Left lung (tissue), 4 donors: ENCODE measurements at regions not wholly inside any gene's neighbourhood (a gene's known extent, or its start where the extent isn't known, plus 50 kb on each side); places are given as distances from the start of the nearest gene placed in this dataset.
A peak's percentile ranks its signal among the peaks of the same experiment; 100 is the strongest.

Experiments
- ATAC-seq: fragments of 200-7000 bp; cut with Tn5 transposase; one replicate; pipeline ENCODE4 v1.9.1; 2020; ENCODE audit warnings: moderate library complexity
- DNase-seq, 4 donors: peaks; one replicate each; pipeline ENCODE4 v3.0.0-alpha.2; 2013 to 2020
- H3K27ac ChIP-seq, 2 donors: fragments of 200-600 bp; sonication (generic) in 1 of 2; one replicate each; pipeline versions ENCODE4 v1.5.0 to v1.8.0; 2020 to 2021
- H3K27me3 ChIP-seq, 2 donors: fragments of 200-600 bp; sonication (generic) in 1 of 2; one replicate each; pipeline versions ENCODE4 v1.5.0 to v1.8.0; 2020 to 2021
- H3K36me3 ChIP-seq, 2 donors: fragments of 200-600 bp; sonication (generic) in 1 of 2; one replicate each; pipeline versions ENCODE4 v1.5.0 to v1.8.0; 2020 to 2021
- H3K4me1 ChIP-seq, 2 donors: fragments of 200-600 bp; one replicate each; pipeline ENCODE4 v1.8.0; 2021
- H3K4me3 ChIP-seq, 2 donors: fragments of 200-600 bp; sonication (generic) in 1 of 2; one replicate each; pipeline versions ENCODE4 v1.5.0 to v1.8.0; 2020 to 2021; ENCODE audit warnings: mild to moderate bottlenecking in 1 of 2
- H3K9me3 ChIP-seq, 2 donors: fragments of 200-600 bp; sonication (generic) in 1 of 2; one replicate each; pipeline versions ENCODE4 v1.5.0 to v1.8.0; 2020 to 2021
- intact Hi-C, 2 donors: fragments of 100-400 bp; cut with DNase I; formaldehyde crosslinking; loops; one replicate each; pipeline versions ENCODE4 v1.11.2 to v1.14.2; 2022
- TF ChIP-seq, protein P1 (sequence below), 2 donors: fragments of 200-600 bp; sonication (generic) in 1 of 2; IDR thresholded peaks; one replicate each; pipeline versions ENCODE4 v1.5.0 to v1.8.0; 2021; ENCODE audit warnings: antibody characterized with exemption in 2 of 2
- donor health status: DM: no; HTN: yes; CAD: no.
- donor health status: DM: no; HTN: no; CAD: no.

DNA sequence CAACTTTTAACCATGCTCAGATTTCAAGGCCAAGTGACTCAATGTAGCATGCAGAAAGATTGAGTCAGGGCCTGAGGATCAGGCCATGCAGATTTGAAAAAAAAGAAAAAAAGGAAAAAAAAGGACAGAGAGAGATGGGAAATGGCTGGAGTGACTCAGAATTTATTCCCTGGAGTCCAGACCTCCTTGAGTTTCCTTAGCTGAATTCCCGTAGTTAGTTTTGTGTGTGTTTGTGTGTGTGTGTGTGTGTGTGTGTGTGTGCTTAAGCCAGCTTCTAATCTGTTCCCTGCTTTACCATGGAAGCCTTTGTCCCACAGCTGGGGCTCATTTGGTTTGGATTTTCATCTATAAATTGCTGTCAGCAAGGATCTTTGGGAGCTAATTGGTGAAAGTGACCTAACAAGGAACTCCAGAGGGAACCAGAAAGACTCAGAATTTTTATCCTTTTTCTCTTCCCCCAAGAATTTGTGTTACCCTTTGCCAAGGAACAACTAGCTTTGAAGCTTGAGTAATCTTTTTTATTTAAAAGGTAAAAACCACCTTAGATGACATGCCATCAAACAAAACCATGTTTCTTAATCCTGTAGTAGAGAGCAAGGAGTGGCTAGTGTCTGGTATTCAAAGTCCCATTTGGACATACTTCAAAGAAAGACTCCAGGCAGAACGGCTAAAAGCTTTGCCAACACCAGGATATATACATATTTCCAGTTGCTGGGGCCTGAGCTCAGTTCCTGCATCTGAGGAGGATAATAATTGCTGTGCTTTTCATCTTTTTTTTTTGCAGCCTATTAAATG is 109.0 kb upstream of the DDIT4L start:
- H3K4me3 ChIP-seq, result no peak overlapping the region
- TF ChIP-seq, protein P1, sequence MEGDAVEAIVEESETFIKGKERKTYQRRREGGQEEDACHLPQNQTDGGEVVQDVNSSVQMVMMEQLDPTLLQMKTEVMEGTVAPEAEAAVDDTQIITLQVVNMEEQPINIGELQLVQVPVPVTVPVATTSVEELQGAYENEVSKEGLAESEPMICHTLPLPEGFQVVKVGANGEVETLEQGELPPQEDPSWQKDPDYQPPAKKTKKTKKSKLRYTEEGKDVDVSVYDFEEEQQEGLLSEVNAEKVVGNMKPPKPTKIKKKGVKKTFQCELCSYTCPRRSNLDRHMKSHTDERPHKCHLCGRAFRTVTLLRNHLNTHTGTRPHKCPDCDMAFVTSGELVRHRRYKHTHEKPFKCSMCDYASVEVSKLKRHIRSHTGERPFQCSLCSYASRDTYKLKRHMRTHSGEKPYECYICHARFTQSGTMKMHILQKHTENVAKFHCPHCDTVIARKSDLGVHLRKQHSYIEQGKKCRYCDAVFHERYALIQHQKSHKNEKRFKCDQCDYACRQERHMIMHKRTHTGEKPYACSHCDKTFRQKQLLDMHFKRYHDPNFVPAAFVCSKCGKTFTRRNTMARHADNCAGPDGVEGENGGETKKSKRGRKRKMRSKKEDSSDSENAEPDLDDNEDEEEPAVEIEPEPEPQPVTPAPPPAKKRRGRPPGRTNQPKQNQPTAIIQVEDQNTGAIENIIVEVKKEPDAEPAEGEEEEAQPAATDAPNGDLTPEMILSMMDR (IDR thresholded peaks at IDR 0.05), result no peak
- no peak overlapping the region for H3K27ac ChIP-seq
- ATAC-seq (peak; percentile 78), DNase-seq (no peak)
- no peaks in the 10 kb centered on the region for H3K27me3 ChIP-seq
- H3K36me3 ChIP-seq, result no peaks in the 10 kb centered on the region
- H3K4me1 ChIP-seq, result no peaks in the 10 kb centered on the region
- intact Hi-C loops, result no loop called here
- H3K9me3 ChIP-seq, result no peaks in the 10 kb centered on the region

DNA sequence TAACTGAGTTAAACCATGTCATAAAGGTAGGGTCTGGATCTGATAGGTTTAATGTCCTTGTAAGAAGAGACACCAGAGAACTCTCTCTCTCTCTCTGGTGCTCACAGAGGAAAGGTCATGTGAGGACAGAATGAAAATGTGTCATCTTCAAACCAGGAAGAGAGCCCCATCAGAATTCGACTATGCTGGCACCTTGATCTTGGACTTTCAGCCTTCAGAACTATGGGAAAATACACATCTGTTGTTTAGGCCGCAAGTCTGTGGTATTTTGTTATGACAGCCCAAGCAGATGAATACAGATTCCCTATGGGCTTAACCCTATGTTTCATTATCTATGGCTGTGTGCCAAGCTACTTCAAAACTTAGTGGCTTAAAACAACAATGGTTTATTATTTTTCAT is 105.5 kb upstream of the DDIT4L start:
- Histone ChIP-seq H3K9me3 (no peaks in the 10 kb centered on the region), H3K27ac (no peak overlapping the region), H3K4me1 (no peaks in the 10 kb centered on the region), H3K27me3 (no peaks in the 10 kb centered on the region), H3K4me3 (no peak overlapping the region), H3K36me3 (no peaks in the 10 kb centered on the region)
- DNase-seq (no peak), ATAC-seq (no peak)
- intact Hi-C loops, result no loop called here
- TF ChIP-seq, protein P1 (IDR thresholded peaks at IDR 0.05), result no peak

DNA sequence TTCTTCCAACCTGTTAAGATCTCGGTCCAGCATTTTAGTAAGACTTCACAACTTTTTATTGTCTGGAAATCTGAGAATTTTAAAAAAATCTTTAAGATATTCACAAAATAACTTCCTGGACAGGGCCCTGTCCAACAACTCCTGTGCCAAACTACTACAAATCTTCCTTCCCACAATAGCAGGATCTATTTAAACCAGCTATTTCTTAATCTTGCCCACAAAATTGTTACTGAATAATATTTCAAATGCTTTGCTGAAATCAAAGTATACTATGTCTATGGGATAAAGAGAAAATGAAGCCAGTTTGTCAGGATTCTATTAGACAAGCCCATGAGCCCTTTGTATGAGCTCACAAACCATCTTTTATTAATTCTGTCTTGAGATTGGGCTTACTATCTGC is 104.1 kb upstream of the DDIT4L start:
- Histone ChIP-seq H3K36me3 (no peaks in the 10 kb centered on the region), H3K4me1 (no peaks in the 10 kb centered on the region), H3K27me3 (no peaks in the 10 kb centered on the region), H3K9me3 (no peaks in the 10 kb centered on the region), H3K27ac (no peak overlapping the region), H3K4me3 (no peak overlapping the region)
- intact Hi-C loops, result no loop called here
- no peak for ATAC-seq
- no peak for DNase-seq
- TF ChIP-seq, protein P1 (IDR thresholded peaks at IDR 0.05), result no peak

DNA sequence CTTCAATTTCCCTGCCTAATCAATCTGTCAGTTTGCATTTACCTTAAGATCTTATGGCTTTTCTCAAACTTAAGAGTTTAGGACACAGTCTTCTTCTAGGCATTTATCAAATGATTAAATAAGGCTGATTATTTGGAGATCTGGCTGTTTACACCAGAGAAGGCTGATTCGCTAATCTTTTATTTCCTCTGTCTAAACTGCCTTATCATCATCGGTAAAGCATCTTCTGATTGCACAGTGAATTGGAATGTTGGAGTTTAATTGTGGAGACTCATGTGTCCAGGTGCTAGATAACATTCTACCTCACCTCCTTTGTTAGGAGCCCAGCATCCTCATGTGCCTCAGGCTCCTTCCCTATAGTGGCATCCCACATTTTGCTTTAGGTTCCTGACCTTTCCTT is 100.3 kb upstream of the DDIT4L start:
- Histone ChIP-seq H3K27ac (no peak overlapping the region), H3K27me3 (no peaks in the 10 kb centered on the region), H3K36me3 (no peaks in the 10 kb centered on the region), H3K9me3 (no peaks in the 10 kb centered on the region), H3K4me1 (no peaks in the 10 kb centered on the region), H3K4me3 (no peak overlapping the region)
- ATAC-seq (no peak), DNase-seq (no peak)
- intact Hi-C loops, result no loop called here
- TF ChIP-seq, protein P1 (IDR thresholded peaks at IDR 0.05), result no peak

DNA sequence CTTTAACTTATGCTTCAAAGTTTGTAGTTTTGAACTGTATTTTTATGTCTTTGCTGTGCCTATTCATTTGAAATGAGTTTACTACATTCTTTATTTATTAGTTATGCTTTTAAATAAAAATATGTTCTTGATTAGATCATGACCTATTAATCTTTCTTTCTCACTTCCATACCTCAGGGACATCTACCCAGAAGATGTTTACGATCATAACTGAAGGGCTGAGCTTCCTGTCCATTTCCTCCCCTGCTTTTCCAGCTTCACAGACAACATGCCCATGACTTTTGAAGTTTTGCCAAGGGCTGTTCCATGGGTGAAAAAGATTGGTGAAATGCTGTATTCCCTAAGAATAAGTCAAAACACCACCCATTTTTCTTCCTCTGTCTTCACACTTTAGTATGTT is 99.7 kb upstream of the DDIT4L start:
- DNase-seq (no peak), ATAC-seq (no peak)
- no peak overlapping the region for H3K27ac ChIP-seq
- intact Hi-C loops, result no loop called here
- H3K27me3 ChIP-seq, result no peaks in the 10 kb centered on the region
- no peaks in the 10 kb centered on the region for H3K4me1 ChIP-seq
- no peaks in the 10 kb centered on the region for H3K9me3 ChIP-seq
- H3K36me3 ChIP-seq, result no peaks in the 10 kb centered on the region
- H3K4me3 ChIP-seq, result no peak overlapping the region
- TF ChIP-seq, protein P1 (IDR thresholded peaks at IDR 0.05), result no peak
